Activated gamma-delta T cell treated with Interleukin-2 at 50 U/mL for 16 hours (primary cell): ENCODE measurements at regions not wholly inside any gene's neighbourhood (a gene's known extent, or its start where the extent isn't known, plus 50 kb on each side); places are given as distances from the start of the nearest gene placed in this dataset.

ENCODE experiments used
- DNase-seq: peaks from one replicate; pipeline ENCODE4 v3.0.0-alpha.2; 2020

- no peak for DNase-seq
Observed at GRCh38 chr2:12795851-12796250, 79.1 kb downstream of the TRIB2 start.

- DNase-seq, result no peak
Observed at GRCh38 chr2:12796657-12797056, 79.9 kb downstream of the TRIB2 start.

GRCh38 chr2:12797815-12798214 is 81.1 kb downstream of the TRIB2 start:
- no peak for DNase-seq

GRCh38 chr2:12803607-12804006 is 86.9 kb downstream of the TRIB2 start:
- DNase-seq, result no peak

- DNase-seq, result no peak
Observed at GRCh38 chr2:12804091-12804856, 87.5 kb downstream of the TRIB2 start.

- no peak for DNase-seq
Observed at GRCh38 chr2:12805033-12805432, 88.3 kb downstream of the TRIB2 start.

- no peak for DNase-seq
Observed at GRCh38 chr2:12806549-12807242, 90.0 kb downstream of the TRIB2 start.

- DNase-seq, result no peak
Observed at GRCh38 chr2:12807907-12808810, 91.4 kb downstream of the TRIB2 start.

GRCh38 chr2:12809526-12809925 is 92.8 kb downstream of the TRIB2 start:
- no peak for DNase-seq

GRCh38 chr2:12811916-12812315 is 95.2 kb downstream of the TRIB2 start:
- no peak for DNase-seq

- no peak for DNase-seq
Observed at GRCh38 chr2:12813166-12813565, 96.4 kb downstream of the TRIB2 start.

- DNase-seq, result no peak
Observed at GRCh38 chr2:12816379-12817306, 99.9 kb downstream of the TRIB2 start.

GRCh38 chr2:12817870-12818269 is 101.1 kb downstream of the TRIB2 start:
- no peak for DNase-seq

- DNase-seq, result no peak
Observed at GRCh38 chr2:12818416-12819102, 101.8 kb downstream of the TRIB2 start.

- DNase-seq, result no peak
Observed at GRCh38 chr2:12819103-12819475, 102.4 kb downstream of the TRIB2 start.

- DNase-seq, result no peak
Observed at GRCh38 chr2:12819721-12820120, 103.0 kb downstream of the TRIB2 start.

GRCh38 chr2:12821656-12822055 is 104.9 kb downstream of the TRIB2 start:
- DNase-seq, result no peak

- no peak for DNase-seq
Observed at GRCh38 chr2:12824351-12824777, 107.6 kb downstream of the TRIB2 start.

GRCh38 chr2:12824778-12825379 is 108.1 kb downstream of the TRIB2 start:
- no peak for DNase-seq

- no peak for DNase-seq
Observed at GRCh38 chr2:12826781-12827180, 110.0 kb downstream of the TRIB2 start.

- no peak for DNase-seq
Observed at GRCh38 chr2:12827721-12828120, 111.0 kb downstream of the TRIB2 start.
